ENCODE measurements at regions not wholly inside any gene's neighbourhood (a gene's known extent, or its start where the extent isn't known, plus 50 kb on each side); places are given as distances from the start of the nearest gene placed in this dataset.

- Histone ChIP-seq H3K9ac (ENCODE audit: low read length in 2 of 2) (no peak overlapping the region), H3K27ac (ENCODE audit: low read length) (no peak overlapping the region), H3K27me3 (ENCODE audit: control insufficient read depth in 1 of 2, insufficient read depth in 2 of 2, low read length in 2 of 2) (peaks cover 0 to 3% of the 10 kb centered on the region in 2 donors), H3K4me1 (ENCODE audit: control insufficient read depth, insufficient read depth, low read length) (no peaks in the 10 kb centered on the region), H3K4me3 (ENCODE audit: low read length in 2 of 2) (no peak overlapping the region), H3K9me3 (ENCODE audit: control insufficient read depth in 2 of 2, low read length in 2 of 2) (no peaks in the 10 kb centered on the region), H3K36me3 (ENCODE audit: control insufficient read depth in 2 of 2, insufficient read depth in 2 of 2, low read length in 2 of 2) (no peaks in the 10 kb centered on the region)
Observed at GRCh38 chr13:111855191-111855590, 211.8 kb upstream of the SOX1 start.

GRCh38 chr13:111855786-111856185 is 211.2 kb upstream of the SOX1 start:
- H3K9me3 ChIP-seq (ENCODE audit: control insufficient read depth in 2 of 2, low read length in 2 of 2), result no peaks in the 10 kb centered on the region
- no peaks in the 10 kb centered on the region for H3K4me1 ChIP-seq (ENCODE audit: control insufficient read depth, insufficient read depth, low read length)
- H3K36me3 ChIP-seq (ENCODE audit: control insufficient read depth in 2 of 2, insufficient read depth in 2 of 2, low read length in 2 of 2), result no peaks in the 10 kb centered on the region
- no peak overlapping the region for H3K9ac ChIP-seq (ENCODE audit: low read length in 2 of 2)
- peaks cover 0 to 3% of the 10 kb centered on the region in 2 donors for H3K27me3 ChIP-seq (ENCODE audit: control insufficient read depth in 1 of 2, insufficient read depth in 2 of 2, low read length in 2 of 2)
- no peak overlapping the region for H3K27ac ChIP-seq (ENCODE audit: low read length)
- H3K4me3 ChIP-seq (ENCODE audit: low read length in 2 of 2), result no peak overlapping the region

GRCh38 chr13:111856571-111856970 is 210.4 kb upstream of the SOX1 start:
- Histone ChIP-seq H3K9ac (ENCODE audit: low read length in 2 of 2) (no peak overlapping the region), H3K9me3 (ENCODE audit: control insufficient read depth in 2 of 2, low read length in 2 of 2) (no peaks in the 10 kb centered on the region), H3K4me3 (ENCODE audit: low read length in 2 of 2) (no peak overlapping the region), H3K4me1 (ENCODE audit: control insufficient read depth, insufficient read depth, low read length) (no peaks in the 10 kb centered on the region), H3K27me3 (ENCODE audit: control insufficient read depth in 1 of 2, insufficient read depth in 2 of 2, low read length in 2 of 2) (peaks cover 0 to 3% of the 10 kb centered on the region in 2 donors), H3K27ac (ENCODE audit: low read length) (no peak overlapping the region), H3K36me3 (ENCODE audit: control insufficient read depth in 2 of 2, insufficient read depth in 2 of 2, low read length in 2 of 2) (no peaks in the 10 kb centered on the region)

- peaks cover 0 to 3% of the 10 kb centered on the region in 2 donors for H3K27me3 ChIP-seq (ENCODE audit: control insufficient read depth in 1 of 2, insufficient read depth in 2 of 2, low read length in 2 of 2)
- H3K4me3 ChIP-seq (ENCODE audit: low read length in 2 of 2), result no peak overlapping the region
- no peak overlapping the region for H3K9ac ChIP-seq (ENCODE audit: low read length in 2 of 2)
- no peaks in the 10 kb centered on the region for H3K9me3 ChIP-seq (ENCODE audit: control insufficient read depth in 2 of 2, low read length in 2 of 2)
- H3K4me1 ChIP-seq (ENCODE audit: control insufficient read depth, insufficient read depth, low read length), result no peaks in the 10 kb centered on the region
- no peak overlapping the region for H3K27ac ChIP-seq (ENCODE audit: low read length)
- no peaks in the 10 kb centered on the region for H3K36me3 ChIP-seq (ENCODE audit: control insufficient read depth in 2 of 2, insufficient read depth in 2 of 2, low read length in 2 of 2)
Observed at GRCh38 chr13:111857336-111857735, 209.6 kb upstream of the SOX1 start.

GRCh38 chr13:111857846-111858560 is 208.9 kb upstream of the SOX1 start:
- no peak overlapping the region for H3K27ac ChIP-seq (ENCODE audit: low read length)
- no peaks in the 10 kb centered on the region for H3K36me3 ChIP-seq (ENCODE audit: control insufficient read depth in 2 of 2, insufficient read depth in 2 of 2, low read length in 2 of 2)
- H3K4me1 ChIP-seq (ENCODE audit: control insufficient read depth, insufficient read depth, low read length), result no peaks in the 10 kb centered on the region
- H3K9me3 ChIP-seq (ENCODE audit: control insufficient read depth in 2 of 2, low read length in 2 of 2), result no peaks in the 10 kb centered on the region
- H3K4me3 ChIP-seq (ENCODE audit: low read length in 2 of 2), result no peak overlapping the region
- H3K27me3 ChIP-seq (ENCODE audit: control insufficient read depth in 1 of 2, insufficient read depth in 2 of 2, low read length in 2 of 2), result peaks cover 0 to 3% of the 10 kb centered on the region in 2 donors
- no peak overlapping the region for H3K9ac ChIP-seq (ENCODE audit: low read length in 2 of 2)

GRCh38 chr13:111858571-111858970 is 208.4 kb upstream of the SOX1 start:
- Histone ChIP-seq H3K27me3 (ENCODE audit: control insufficient read depth in 1 of 2, insufficient read depth in 2 of 2, low read length in 2 of 2) (peaks cover 0 to 3% of the 10 kb centered on the region in 2 donors), H3K4me1 (ENCODE audit: control insufficient read depth, insufficient read depth, low read length) (no peaks in the 10 kb centered on the region), H3K9me3 (ENCODE audit: control insufficient read depth in 2 of 2, low read length in 2 of 2) (no peaks in the 10 kb centered on the region), H3K4me3 (ENCODE audit: low read length in 2 of 2) (no peak overlapping the region), H3K9ac (ENCODE audit: low read length in 2 of 2) (no peak overlapping the region), H3K27ac (ENCODE audit: low read length) (no peak overlapping the region), H3K36me3 (ENCODE audit: control insufficient read depth in 2 of 2, insufficient read depth in 2 of 2, low read length in 2 of 2) (no peaks in the 10 kb centered on the region)

- Histone ChIP-seq H3K9me3 (ENCODE audit: control insufficient read depth in 2 of 2, low read length in 2 of 2) (no peaks in the 10 kb centered on the region), H3K36me3 (ENCODE audit: control insufficient read depth in 2 of 2, insufficient read depth in 2 of 2, low read length in 2 of 2) (no peaks in the 10 kb centered on the region), H3K4me1 (ENCODE audit: control insufficient read depth, insufficient read depth, low read length) (no peaks in the 10 kb centered on the region), H3K4me3 (ENCODE audit: low read length in 2 of 2) (no peak overlapping the region), H3K27ac (ENCODE audit: low read length) (no peak overlapping the region), H3K9ac (ENCODE audit: low read length in 2 of 2) (no peak overlapping the region), H3K27me3 (ENCODE audit: control insufficient read depth in 1 of 2, insufficient read depth in 2 of 2, low read length in 2 of 2) (peaks cover 0 to 2% of the 10 kb centered on the region in 2 donors)
Observed at GRCh38 chr13:111859354-111860230, 207.4 kb upstream of the SOX1 start.

- no peaks in the 10 kb centered on the region for H3K4me1 ChIP-seq (ENCODE audit: control insufficient read depth, insufficient read depth, low read length)
- H3K36me3 ChIP-seq (ENCODE audit: control insufficient read depth in 2 of 2, insufficient read depth in 2 of 2, low read length in 2 of 2), result no peaks in the 10 kb centered on the region
- no peaks in the 10 kb centered on the region for H3K27me3 ChIP-seq (ENCODE audit: control insufficient read depth in 1 of 2, insufficient read depth in 2 of 2, low read length in 2 of 2)
- H3K4me3 ChIP-seq (ENCODE audit: low read length in 2 of 2), result no peak overlapping the region
- H3K27ac ChIP-seq (ENCODE audit: low read length), result no peak overlapping the region
- H3K9ac ChIP-seq (ENCODE audit: low read length in 2 of 2), result no peak overlapping the region
- no peaks in the 10 kb centered on the region for H3K9me3 ChIP-seq (ENCODE audit: control insufficient read depth in 2 of 2, low read length in 2 of 2)
Observed at GRCh38 chr13:111860231-111860552, 206.8 kb upstream of the SOX1 start.

GRCh38 chr13:111861319-111861718 is 205.6 kb upstream of the SOX1 start:
- no peak overlapping the region for H3K9ac ChIP-seq (ENCODE audit: low read length in 2 of 2)
- H3K9me3 ChIP-seq (ENCODE audit: control insufficient read depth in 2 of 2, low read length in 2 of 2), result no peaks in the 10 kb centered on the region
- H3K27ac ChIP-seq (ENCODE audit: low read length), result no peak overlapping the region
- H3K36me3 ChIP-seq (ENCODE audit: control insufficient read depth in 2 of 2, insufficient read depth in 2 of 2, low read length in 2 of 2), result no peaks in the 10 kb centered on the region
- H3K4me3 ChIP-seq (ENCODE audit: low read length in 2 of 2), result no peak overlapping the region
- no peaks in the 10 kb centered on the region for H3K27me3 ChIP-seq (ENCODE audit: control insufficient read depth in 1 of 2, insufficient read depth in 2 of 2, low read length in 2 of 2)
- no peaks in the 10 kb centered on the region for H3K4me1 ChIP-seq (ENCODE audit: control insufficient read depth, insufficient read depth, low read length)

GRCh38 chr13:111861766-111862366 is 205.1 kb upstream of the SOX1 start:
- no peaks in the 10 kb centered on the region for H3K27me3 ChIP-seq (ENCODE audit: control insufficient read depth in 1 of 2, insufficient read depth in 2 of 2, low read length in 2 of 2)
- no peaks in the 10 kb centered on the region for H3K36me3 ChIP-seq (ENCODE audit: control insufficient read depth in 2 of 2, insufficient read depth in 2 of 2, low read length in 2 of 2)
- no peak overlapping the region for H3K4me3 ChIP-seq (ENCODE audit: low read length in 2 of 2)
- no peak overlapping the region for H3K27ac ChIP-seq (ENCODE audit: low read length)
- no peaks in the 10 kb centered on the region for H3K4me1 ChIP-seq (ENCODE audit: control insufficient read depth, insufficient read depth, low read length)
- H3K9ac ChIP-seq (ENCODE audit: low read length in 2 of 2), result no peak overlapping the region
- H3K9me3 ChIP-seq (ENCODE audit: control insufficient read depth in 2 of 2, low read length in 2 of 2), result no peaks in the 10 kb centered on the region
